Activated T-helper 1 cell treated with anti-CD3 and anti-CD28 coated beads, Interleukin-2, amount 50 U/mL, for 16 hours (primary cell): ENCODE measurements at regions not wholly inside any gene's neighbourhood (a gene's known extent, or its start where the extent isn't known, plus 50 kb on each side); places are given as distances from the start of the nearest gene placed in this dataset.
"Not testable (repeated sequence)": the region's sequence is repeated elsewhere in the genome, so short reads cannot be mapped to it uniquely, and the experiment has no call there.

Experiments used
- DNase-seq, 2 donors: peaks; one replicate each; pipeline ENCODE4 v3.0.0-alpha.2; 2020; ENCODE audit warnings: low read depth in 1 of 2, low spot score in 1 of 2

GRCh38 chr6:113018351-113019151 is 671.4 kb downstream of the RFPL4B start:
- no peak for DNase-seq

- no peak for DNase-seq
These were observed 672.0 kb downstream of the RFPL4B start for GRCh38 chr6:113019176-113019575.

GRCh38 chr6:113027780-113028179 is 680.6 kb downstream of the RFPL4B start:
- no peak for DNase-seq

- not testable (repeated sequence) for DNase-seq
These were observed 682.0 kb downstream of the RFPL4B start for GRCh38 chr6:113029161-113029560.

GRCh38 chr6:113031591-113032238 is 684.6 kb downstream of the RFPL4B start:
- no peak for DNase-seq

DNA sequence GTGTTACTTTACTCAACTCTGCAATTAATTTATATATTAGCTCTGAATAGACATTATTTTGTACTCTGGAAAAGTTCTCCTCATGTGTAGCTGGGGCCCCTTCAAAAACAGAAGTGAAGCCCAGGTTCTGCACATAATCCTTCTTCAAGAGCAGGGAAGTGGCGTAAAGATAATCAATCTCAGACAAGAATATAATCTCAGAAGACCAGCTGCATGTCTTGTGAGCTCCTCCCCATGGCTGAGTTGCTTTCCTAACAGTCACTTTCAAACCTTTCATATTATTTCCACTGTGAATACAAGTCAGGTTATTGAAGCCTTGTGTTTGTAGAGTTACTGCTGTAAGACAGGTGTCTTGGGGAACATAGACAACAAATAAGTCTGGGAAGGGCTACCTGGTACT is 691.9 kb downstream of the RFPL4B start:
- no peak for DNase-seq

DNA sequence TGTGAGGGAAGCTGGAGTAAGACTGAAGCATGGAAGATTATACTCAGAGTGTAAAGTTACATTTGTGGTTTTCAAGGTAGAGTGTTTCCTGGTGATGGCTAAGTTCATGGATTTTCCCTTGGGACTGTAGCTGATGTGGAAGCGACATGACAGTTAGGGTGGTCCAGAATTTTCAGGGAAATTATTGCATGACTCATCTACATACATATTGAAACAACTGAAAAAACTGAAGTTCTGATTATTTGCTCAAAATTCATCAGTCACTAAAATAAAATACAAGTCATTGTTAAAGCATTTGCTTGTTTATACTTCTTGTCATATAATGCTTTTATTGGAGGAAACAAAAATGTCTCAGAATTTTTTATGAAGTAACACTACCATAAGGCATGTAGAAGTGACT is 700.0 kb downstream of the RFPL4B start:
- DNase-seq: no peak

- no peak for DNase-seq
These were observed 700.8 kb downstream of the RFPL4B start for GRCh38 chr6:113047932-113048331.

- no peak for DNase-seq
These were observed 701.6 kb downstream of the RFPL4B start for GRCh38 chr6:113048741-113049140.

DNA sequence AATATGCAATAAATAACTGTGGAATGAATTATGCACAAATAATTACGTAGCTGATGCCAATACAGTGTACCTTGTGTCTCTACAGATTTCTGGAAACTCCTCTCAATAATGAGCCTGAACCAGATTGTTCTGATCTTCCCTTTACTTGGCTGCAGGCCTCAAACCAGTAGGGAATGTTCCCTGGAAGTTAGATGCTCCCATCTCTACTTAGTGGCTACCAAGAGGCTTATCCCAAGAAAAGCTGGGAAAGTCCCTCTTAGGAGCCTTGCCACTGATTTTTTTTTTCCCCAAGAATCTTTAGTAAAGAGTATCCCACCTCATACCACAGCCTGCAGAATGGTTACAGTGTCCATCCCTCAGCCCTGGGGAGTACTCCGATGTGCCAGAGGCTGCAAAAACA is 702.1 kb downstream of the RFPL4B start:
- DNase-seq: no peak

DNA sequence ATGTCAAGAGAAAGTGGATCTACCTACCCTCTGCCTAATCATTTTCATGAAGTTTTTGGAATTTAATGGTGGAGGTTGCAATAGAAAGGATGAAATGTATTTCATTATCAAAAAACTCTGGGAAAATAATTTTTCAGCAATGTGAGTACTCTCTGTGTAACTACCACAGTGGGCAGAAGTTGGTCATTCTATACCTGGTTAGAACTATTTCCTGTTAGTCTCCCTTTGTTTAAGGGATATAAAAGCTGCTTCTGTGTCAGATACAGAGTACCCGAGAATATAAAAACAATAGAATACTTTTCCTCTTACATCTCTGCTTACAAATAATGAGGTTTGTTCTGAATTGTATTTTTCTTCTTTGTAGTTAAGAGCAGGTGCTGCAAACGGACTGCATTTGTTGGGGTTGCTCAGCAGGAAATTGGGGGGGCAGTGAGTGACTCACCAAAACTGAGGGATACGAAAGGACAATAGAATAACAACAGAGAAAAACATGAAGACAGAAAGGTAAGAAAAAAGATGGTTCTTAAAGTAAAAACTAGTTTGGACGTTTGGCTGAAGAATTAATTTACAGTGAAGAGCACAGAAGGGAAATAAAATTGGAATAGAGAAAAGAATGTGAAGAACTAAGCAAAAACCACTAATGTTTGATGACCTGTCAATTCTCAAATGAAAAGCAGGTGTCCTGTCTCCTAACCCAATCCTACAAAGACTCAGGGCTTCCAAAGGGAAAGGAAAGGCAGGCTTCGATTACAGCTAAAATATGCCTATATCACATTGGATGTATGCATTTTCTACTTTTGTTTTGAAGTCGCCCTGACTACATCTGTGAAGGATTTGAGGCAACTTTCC is 703.1 kb downstream of the RFPL4B start:
- DNase-seq: no peak

- no peak for DNase-seq
These were observed 703.8 kb downstream of the RFPL4B start for GRCh38 chr6:113050979-113051378.

GRCh38 chr6:113052506-113052905 is 705.4 kb downstream of the RFPL4B start:
- DNase-seq: no peak

GRCh38 chr6:113055061-113055460 is 707.9 kb downstream of the RFPL4B start:
- DNase-seq: no peak

DNA sequence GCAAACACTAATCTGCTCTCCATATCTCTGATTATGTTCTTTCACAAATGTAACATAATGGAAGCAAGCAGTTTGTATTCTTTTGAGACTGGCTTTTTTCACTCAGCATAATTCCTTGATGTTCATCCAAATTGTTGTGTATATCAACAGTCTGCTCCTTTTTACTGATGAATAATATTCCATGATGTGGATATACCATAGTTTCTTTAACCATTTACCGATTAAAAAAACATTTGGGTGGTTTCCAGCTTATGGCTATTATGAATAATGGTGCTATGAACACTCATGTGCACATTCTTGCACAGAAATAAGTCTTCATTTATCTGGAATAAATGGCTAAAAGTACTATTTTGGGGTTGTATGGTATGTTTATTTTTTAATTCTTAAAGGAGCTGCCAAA is 708.9 kb downstream of the RFPL4B start:
- no peak for DNase-seq

GRCh38 chr6:113057567-113058053 is 710.5 kb downstream of the RFPL4B start:
- no peak for DNase-seq

DNA sequence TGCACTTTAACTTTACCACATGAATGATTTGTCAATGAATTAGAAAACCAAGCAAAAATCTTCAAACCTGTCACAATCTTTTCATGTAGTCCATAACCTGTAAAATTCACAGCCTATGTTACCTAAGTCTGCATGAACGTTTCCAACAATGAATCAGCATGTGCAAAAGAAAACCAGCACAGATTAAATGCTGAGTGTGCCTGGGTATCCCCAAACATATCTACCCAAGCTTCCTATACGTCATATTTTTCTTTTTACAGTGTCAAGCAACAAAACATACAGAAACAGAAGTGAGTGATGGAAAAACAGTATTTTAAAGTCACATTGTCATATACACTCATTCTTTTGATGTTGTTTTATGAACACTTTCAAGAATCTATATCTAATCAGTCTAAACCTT is 713.5 kb downstream of the RFPL4B start:
- DNase-seq: no peak

- no peak for DNase-seq
These were observed 718.5 kb downstream of the RFPL4B start for GRCh38 chr6:113065611-113066010.

DNA sequence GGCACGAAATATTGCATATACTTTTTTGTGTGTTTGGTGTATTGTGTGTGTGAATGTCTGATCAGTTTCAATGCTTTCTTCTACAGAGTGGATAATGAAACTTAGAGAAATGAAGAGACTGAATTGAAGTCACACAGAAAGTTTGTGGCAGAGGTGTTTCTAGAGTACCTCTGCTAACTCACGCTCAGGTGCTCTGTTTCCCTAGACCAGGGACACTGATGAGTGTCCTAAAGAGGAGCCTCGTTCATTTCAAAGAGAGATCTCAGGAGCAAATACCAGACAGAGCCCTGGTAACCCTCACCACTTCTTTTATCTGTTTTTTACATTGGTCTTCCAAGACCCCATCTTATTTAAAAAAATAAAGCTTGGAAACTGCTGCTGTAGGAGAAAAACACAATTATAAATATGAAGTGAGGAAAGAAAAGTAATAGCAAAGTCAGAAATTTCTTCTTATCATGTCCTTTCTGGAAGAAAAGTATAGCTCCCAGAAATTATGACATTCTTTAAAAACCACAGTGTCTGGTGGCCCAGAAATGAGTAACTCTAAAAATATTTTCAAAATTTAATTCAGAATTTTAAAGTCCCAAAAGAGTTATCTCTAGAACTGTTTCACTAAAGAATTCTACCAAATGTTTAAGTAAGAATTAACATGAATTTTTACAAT is 720.6 kb downstream of the RFPL4B start:
- no peak for DNase-seq

- DNase-seq: no peak
These were observed 721.4 kb downstream of the RFPL4B start for GRCh38 chr6:113068570-113068969.

DNA sequence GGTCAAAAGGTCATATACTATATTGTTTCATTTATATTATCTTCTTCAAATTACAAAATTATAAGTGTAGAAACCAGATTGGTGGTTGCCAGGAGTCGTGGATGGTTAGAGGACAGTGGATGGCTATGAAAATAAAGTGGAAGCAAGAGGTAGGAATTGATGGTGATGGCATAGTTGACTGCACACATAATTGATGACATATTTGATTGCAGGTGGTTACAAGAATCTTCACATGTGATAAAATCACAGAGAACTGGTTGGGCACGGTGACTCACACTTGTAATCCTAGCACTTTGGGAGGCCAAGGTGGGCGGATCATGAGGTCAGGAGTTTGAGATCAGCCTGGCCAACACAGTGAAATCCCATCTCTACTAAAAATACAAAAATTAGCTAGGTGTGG is 723.6 kb downstream of the RFPL4B start:
- not testable (repeated sequence) for DNase-seq
